Coronary artery (tissue), 2 donors: ENCODE measurements at regions not wholly inside any gene's neighbourhood (a gene's known extent, or its start where the extent isn't known, plus 50 kb on each side); places are given as distances from the start of the nearest gene placed in this dataset.

Experiments
- DNase-seq: peaks from one replicate; pipeline ENCODE4 v3.0.0-alpha.2; 2017; ENCODE audit warnings: low spot score
- H3K27ac ChIP-seq, 2 donors: fragments of 200-600 bp; sonication (generic); one replicate each; pipeline ENCODE4 v1.5.1; 2016 to 2019
- H3K4me3 ChIP-seq: fragments of 200-600 bp; sonication (generic); 2 replicates; pipeline ENCODE4 v1.5.1; 2016; ENCODE audit warnings: mild to moderate bottlenecking, moderate library complexity
- TF ChIP-seq, protein P1 (sequence below): fragments of 200-600 bp; sonication (generic); IDR thresholded peaks from one replicate; pipeline ENCODE4 v1.5.1; 2019; ENCODE audit warnings: antibody characterized with exemption

DNA sequence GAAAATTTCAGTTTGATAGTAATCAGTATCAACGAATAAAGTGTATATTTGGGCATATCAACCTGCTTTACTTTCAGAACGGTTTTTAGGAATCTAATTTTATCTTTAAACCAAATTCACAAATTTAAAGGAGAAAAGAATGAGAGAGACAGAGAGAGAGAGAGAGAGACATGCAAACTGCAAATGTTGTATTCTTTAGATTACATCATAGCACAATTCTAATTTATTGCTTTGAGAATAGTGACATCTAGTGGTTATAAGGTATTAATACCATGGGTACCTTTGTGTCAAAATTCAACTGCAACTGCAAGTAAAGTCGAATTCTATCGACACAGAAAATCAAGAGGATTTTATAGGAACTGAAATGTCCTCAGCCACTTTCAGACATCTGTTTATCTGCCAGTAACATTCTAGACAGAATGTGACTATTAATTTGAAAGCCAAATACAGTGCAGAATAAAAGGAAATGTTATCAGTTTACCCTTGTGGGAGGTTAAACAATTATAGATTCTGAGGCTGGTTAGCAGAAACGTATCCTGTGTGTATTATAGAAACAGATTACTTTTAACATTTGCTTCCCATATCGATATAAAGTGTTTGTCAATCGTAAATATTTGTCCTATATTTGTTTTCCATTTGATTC is 529.8 kb upstream of the VRK2 start:
- no peak for DNase-seq
- Histone ChIP-seq H3K27ac (no peak overlapping the region), H3K4me3 (no peak overlapping the region)
- TF ChIP-seq, protein P1, sequence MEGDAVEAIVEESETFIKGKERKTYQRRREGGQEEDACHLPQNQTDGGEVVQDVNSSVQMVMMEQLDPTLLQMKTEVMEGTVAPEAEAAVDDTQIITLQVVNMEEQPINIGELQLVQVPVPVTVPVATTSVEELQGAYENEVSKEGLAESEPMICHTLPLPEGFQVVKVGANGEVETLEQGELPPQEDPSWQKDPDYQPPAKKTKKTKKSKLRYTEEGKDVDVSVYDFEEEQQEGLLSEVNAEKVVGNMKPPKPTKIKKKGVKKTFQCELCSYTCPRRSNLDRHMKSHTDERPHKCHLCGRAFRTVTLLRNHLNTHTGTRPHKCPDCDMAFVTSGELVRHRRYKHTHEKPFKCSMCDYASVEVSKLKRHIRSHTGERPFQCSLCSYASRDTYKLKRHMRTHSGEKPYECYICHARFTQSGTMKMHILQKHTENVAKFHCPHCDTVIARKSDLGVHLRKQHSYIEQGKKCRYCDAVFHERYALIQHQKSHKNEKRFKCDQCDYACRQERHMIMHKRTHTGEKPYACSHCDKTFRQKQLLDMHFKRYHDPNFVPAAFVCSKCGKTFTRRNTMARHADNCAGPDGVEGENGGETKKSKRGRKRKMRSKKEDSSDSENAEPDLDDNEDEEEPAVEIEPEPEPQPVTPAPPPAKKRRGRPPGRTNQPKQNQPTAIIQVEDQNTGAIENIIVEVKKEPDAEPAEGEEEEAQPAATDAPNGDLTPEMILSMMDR = peak; percentile 30

DNA sequence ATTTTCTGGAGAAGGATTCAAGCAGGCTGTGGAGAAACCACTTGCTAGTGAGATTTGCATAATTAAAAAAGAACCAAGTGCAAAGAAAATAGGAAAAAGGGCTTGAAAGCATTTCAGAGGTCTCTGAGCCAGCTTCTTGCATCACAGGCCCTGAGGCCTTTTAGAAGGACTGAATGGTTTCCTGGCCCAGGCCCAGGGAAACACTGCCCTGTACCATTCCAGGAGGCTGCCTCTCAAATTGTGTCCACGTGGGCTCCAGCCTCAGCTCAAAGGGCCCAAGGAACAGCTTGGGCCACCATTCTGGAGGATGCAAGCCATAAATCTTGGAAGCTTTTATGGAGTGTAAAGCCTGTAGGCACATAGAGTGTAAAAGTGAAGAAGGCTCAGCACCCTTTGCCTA is 523.3 kb upstream of the VRK2 start:
- Histone ChIP-seq H3K4me3 (no peak overlapping the region), H3K27ac (no peak overlapping the region)
- no peak for DNase-seq
- TF ChIP-seq, protein P1 = no peak

DNA sequence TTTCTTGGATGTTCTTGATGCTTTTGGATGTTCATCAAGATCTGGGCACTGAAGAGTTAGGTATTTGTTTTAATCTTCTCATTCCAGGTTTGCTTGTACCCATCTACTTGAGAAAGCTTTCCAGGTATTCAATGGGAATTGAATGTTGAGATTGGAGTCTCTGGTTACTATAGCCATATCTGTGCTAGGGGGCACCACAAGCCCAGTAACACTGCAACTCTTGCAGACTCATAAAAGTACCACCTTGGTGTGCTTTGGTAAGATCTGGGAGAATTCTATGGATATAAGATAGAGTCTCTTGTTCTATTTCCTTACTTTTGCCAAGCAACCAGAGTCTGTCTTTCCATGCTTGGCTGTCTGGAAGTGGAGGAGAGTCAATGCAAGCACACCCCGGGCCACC is 518.9 kb upstream of the VRK2 start:
- Histone ChIP-seq H3K27ac (no peak overlapping the region), H3K4me3 (no peak overlapping the region)
- no peak for DNase-seq
- TF ChIP-seq, protein P1 = no peak

DNA sequence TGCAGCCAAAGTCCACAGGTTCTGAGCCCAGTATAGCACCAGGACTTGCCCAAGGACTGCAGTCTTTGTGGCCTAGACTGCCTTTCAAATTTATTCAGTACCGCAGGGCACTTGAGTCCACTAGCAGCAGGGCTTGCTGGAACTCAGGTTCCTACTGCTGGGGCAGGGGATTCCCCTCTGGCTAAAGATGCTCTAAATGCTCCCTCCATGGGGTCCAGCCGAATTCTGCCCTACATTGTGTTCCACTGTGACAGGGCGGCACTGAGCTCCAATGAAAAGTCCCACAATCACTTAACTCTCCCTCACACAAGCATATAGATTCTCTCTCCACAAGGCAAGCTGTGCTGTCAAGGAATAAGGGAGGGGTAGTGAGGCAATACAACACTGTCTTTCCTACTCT is 518.1 kb upstream of the VRK2 start:
- Histone ChIP-seq H3K4me3 (no peak overlapping the region), H3K27ac (no peak overlapping the region)
- TF ChIP-seq, protein P1 = no peak
- DNase-seq = no peak

DNA sequence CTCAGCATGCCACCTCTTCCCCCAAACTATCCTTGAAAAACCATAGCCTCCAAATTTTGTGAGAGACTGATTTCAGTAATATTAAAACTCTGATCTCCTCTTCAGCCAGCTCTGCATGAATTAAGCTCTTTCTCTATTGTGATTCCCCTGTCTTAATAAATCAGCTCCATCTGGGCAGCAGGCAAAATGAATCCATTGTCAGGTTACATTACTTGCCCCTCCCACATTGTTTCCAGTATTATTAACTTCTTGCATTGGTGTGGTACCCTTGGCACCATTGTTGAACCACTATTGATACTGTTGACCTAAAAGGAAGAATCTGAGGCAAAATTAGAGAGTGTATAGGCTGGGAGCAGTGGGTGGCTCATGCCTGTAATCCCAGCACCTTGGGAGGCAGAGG is 512.2 kb upstream of the VRK2 start:
- no peak for DNase-seq
- Histone ChIP-seq H3K27ac (no peak overlapping the region), H3K4me3 (no peak overlapping the region)

DNA sequence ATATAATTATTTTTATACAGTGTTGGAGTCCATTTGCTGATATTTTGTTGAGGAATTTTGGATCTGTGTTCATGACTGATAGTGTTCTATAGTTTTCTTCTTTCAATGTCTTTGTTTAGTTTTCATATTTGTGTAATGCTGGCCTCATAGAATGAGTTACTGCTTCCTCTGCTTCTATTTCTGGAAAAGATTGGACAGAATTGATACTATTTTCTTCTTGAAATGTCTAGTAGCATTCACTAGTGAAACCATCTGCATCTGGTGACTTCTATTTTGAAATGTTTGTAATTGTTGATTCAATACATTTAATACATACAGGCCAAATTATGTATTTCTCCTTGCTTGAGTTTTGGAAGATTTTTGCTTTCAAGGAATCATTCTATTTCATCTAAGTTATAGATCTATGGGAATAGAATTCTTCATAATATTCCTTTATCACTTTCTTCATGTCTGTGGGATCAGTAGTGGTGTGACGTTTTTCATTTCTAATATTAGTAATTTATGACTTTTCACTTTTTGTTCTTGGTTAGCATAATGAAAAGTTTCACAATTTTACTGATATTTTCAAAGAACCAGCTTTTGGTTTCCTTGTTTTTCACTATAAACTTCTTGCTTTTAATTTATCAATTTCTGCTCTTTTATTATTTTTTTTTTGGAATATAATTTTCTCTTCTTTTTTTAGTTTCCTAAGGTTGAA is 509.9 kb upstream of the VRK2 start:
- Histone ChIP-seq H3K27ac (no peak overlapping the region), H3K4me3 (no peak overlapping the region)
- no peak for DNase-seq
- TF ChIP-seq, protein P1 = no peak

More for the DNA sequence above, 512.2 kb upstream of the VRK2 start:
- TF ChIP-seq, protein P1 = no peak

DNA sequence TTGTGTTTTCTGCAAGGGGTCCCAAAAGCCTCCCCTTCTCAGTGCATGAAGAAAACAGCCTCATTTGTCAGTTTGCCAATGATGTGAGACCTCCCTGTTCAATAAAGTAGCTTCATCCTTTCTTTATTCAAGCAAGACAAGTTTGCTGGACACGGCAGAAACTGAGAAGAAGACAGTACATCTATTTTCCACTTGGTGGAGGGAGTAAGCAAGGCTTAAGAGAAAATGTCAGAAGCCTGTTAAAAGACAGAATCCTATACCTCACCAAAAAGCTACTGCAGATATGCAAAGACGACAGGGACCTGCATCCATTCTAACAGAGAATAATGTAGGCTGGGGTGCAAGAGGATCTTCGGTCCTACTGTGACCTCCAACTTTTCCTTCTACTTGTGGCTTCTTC is 506.8 kb upstream of the VRK2 start:
- no peak for DNase-seq
- TF ChIP-seq, protein P1 = no peak
- H3K4me3 ChIP-seq = no peak overlapping the region

More for the DNA sequence above, 506.8 kb upstream of the VRK2 start:
- H3K27ac ChIP-seq = no peak overlapping the region
